ENCODE measurements at regions not wholly inside any gene's neighbourhood (a gene's known extent, or its start where the extent isn't known, plus 50 kb on each side); places are given as distances from the start of the nearest gene placed in this dataset.

DNA sequence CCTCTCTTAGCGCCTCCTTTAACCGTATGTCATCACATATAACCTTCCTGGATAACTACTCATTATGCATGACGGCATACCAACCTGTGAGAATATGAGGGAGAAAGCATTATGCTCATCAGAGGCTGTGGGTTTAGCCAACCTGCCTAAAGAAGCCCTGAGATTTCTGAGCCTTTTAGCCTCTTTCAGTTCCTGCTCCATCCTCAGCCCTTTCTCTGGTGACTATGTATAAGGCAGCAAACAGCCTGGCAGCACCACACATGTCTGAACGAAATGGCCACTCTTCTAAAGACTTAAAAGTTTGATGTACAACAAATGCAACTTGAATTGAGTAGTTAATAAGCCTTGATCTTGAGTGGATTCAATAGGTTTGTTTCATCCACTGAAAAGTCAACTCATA is 64.8 kb upstream of the SOX5 start:
- TF ChIP-seq, protein P1, sequence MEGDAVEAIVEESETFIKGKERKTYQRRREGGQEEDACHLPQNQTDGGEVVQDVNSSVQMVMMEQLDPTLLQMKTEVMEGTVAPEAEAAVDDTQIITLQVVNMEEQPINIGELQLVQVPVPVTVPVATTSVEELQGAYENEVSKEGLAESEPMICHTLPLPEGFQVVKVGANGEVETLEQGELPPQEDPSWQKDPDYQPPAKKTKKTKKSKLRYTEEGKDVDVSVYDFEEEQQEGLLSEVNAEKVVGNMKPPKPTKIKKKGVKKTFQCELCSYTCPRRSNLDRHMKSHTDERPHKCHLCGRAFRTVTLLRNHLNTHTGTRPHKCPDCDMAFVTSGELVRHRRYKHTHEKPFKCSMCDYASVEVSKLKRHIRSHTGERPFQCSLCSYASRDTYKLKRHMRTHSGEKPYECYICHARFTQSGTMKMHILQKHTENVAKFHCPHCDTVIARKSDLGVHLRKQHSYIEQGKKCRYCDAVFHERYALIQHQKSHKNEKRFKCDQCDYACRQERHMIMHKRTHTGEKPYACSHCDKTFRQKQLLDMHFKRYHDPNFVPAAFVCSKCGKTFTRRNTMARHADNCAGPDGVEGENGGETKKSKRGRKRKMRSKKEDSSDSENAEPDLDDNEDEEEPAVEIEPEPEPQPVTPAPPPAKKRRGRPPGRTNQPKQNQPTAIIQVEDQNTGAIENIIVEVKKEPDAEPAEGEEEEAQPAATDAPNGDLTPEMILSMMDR (IDR thresholded peaks at IDR 0.05): no peak
- TF ChIP-seq POLR2A (IDR thresholded peaks at IDR 0.05): no peak
- H3K27me3 ChIP-seq: no peaks in the 10 kb centered on the region
- no peaks in the 10 kb centered on the region for H3K9me3 ChIP-seq
- WGBS, 2 donors: 88 to 92% methylated on average over 4 of the region's 4 CpGs
- H3K27ac ChIP-seq: no peak overlapping the region
- no peaks in the 10 kb centered on the region for H3K4me1 ChIP-seq
- no peak for DNase-seq
- no peaks in the 10 kb centered on the region for H3K36me3 ChIP-seq (ENCODE audit: low read depth, missing control alignments)
- no peak overlapping the region for H3K4me3 ChIP-seq
- intact Hi-C loops (cut with DNase I; ENCODE audit: low total_unique reads): no loop called here

DNA sequence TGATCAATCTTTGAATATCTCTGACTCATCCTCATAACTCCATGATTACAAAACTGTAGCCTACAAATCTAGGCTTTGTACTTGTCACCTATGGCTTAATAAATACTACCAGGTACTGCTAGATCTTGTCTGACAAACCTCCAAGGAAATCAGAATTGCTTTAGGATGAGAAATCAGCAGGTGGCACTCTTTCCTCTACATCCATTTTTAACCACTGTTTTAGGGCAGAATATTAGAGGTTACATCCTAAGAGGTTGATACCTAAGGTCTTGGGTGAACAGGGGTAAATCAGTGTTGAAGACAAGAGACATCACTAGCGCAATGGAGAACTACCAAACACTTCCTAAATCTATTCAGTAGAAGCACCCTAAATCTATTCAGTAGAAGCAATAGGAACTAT is 63.1 kb upstream of the SOX5 start:
- no peaks in the 10 kb centered on the region for H3K27me3 ChIP-seq
- intact Hi-C loops (cut with DNase I; ENCODE audit: low total_unique reads): no loop called here
- H3K27ac ChIP-seq: no peak overlapping the region
- 95 to 100% methylated on average over 1 of the region's 1 CpG for WGBS, 2 donors
- TF ChIP-seq, protein P1 (IDR thresholded peaks at IDR 0.05): no peak
- TF ChIP-seq POLR2A (IDR thresholded peaks at IDR 0.05): no peak
- H3K4me1 ChIP-seq: no peaks in the 10 kb centered on the region
- no peak overlapping the region for H3K4me3 ChIP-seq
- H3K36me3 ChIP-seq (ENCODE audit: low read depth, missing control alignments): no peaks in the 10 kb centered on the region
- no peaks in the 10 kb centered on the region for H3K9me3 ChIP-seq
- no peak for DNase-seq

- Histone ChIP-seq H3K4me3 (no peak overlapping the region), H3K36me3 (ENCODE audit: low read depth, missing control alignments) (no peaks in the 10 kb centered on the region), H3K4me1 (no peaks in the 10 kb centered on the region), H3K27ac (no peak overlapping the region), H3K9me3 (no peaks in the 10 kb centered on the region), H3K27me3 (no peaks in the 10 kb centered on the region)
- DNase-seq: no peak
- TF ChIP-seq, protein P1 (IDR thresholded peaks at IDR 0.05): no peak
- TF ChIP-seq POLR2A (IDR thresholded peaks at IDR 0.05): no peak
- 96 to 97% methylated on average over 3 of the region's 3 CpGs for WGBS, 2 donors
- intact Hi-C loops (cut with DNase I; ENCODE audit: low total_unique reads): no loop called here
Measured at GRCh38 chr12:24011927-24012507, 62.5 kb upstream of the SOX5 start.

DNA sequence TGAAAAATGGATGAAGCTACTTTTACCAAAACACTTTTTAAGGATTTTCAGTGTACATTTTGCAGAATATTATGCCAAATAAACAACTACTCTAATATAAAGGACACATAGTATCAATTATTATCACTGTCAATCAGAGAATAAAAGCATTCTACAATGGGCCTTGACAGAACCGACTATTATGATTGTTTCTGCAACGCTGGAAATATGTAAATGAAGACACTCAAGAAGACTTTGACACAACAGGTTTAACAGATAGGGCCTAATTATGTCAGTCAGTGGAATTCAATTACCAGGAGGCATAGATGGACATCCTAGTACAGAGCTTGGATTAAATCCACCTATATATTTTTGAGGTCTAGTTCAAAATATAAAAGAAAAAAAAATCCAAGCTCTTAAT is 58.7 kb upstream of the SOX5 start:
- intact Hi-C loops (cut with DNase I; ENCODE audit: low total_unique reads): no loop called here

More for the DNA sequence above, 58.7 kb upstream of the SOX5 start:
- H3K9me3 ChIP-seq: no peaks in the 10 kb centered on the region
- no peaks in the 10 kb centered on the region for H3K4me1 ChIP-seq
- TF ChIP-seq POLR2A (IDR thresholded peaks at IDR 0.05): no peak
- TF ChIP-seq, protein P1 (IDR thresholded peaks at IDR 0.05): no peak
- no peak overlapping the region for H3K27ac ChIP-seq
- H3K27me3 ChIP-seq: no peaks in the 10 kb centered on the region
- no peaks in the 10 kb centered on the region for H3K36me3 ChIP-seq (ENCODE audit: low read depth, missing control alignments)
- no peak for DNase-seq
- 37 to 58% methylated on average over 2 of the region's 2 CpGs for WGBS, 2 donors
- no peak overlapping the region for H3K4me3 ChIP-seq

MicroRNA genes in the stretch of these regions (microRNA counts, 767-probe panel; counts per million panel counts)
- 0 to 152 counts per million in 2 donors for microRNA hsa-miR-920

Small RNA genes lying in the stretch of these regions (microRNA-seq; reads per million reads assigned to microRNA genes)
- gene MIR920 (ENCODE audit: borderline number of aligned reads in 2 of 2, borderline replicate concordance in 1 of 2): 0 reads per million in 2 donors

Small RNA genes lying in the stretch of these regions (small RNA-seq; reads per million reads assigned to genes)
- gene MIR920 (0 reads per million in 2 donors), gene RN7SL38P (0.38 to 2.1 reads per million in 2 donors)
